Caco-2 (cell line): ENCODE measurements at regions not wholly inside any gene's neighbourhood (a gene's known extent, or its start where the extent isn't known, plus 50 kb on each side); places are given as distances from the start of the nearest gene placed in this dataset.

Experiments used
- BruUV-seq: library from RNA; stranded (reverse); fragments of 400-500 nt; replicated peaks from 2 replicates; lab custom pipeline; 2021; lab: Mats Ljungman, UMichigan
- CTCF ChIA-PET: fragments of 300-600 bp; sonication (Branson Sonifier 250); formaldehyde crosslinking; loops from one replicate; lab custom pipeline; 2022; ENCODE audit warnings: antibody characterized with exemption; lab: Charles Lee
- POLR2A ChIA-PET: fragments of 300-600 bp; sonication (Branson Sonifier 250); formaldehyde crosslinking; loops from one replicate; lab custom pipeline; 2022; ENCODE audit warnings: antibody characterized with exemption; lab: Charles Lee
- DNase-seq, 2 experiments: peaks; one replicate each; pipeline versions ENCODE4 v3.0.0 to v3.0.0-alpha.2; 2020 to 2022
- H3K27me3 ChIP-seq: replicated peaks from 2 replicates; pipeline ENCODE4 v1.6.0; 2011; ENCODE audit warnings: low read length; ENCODE audit not compliant: control insufficient read depth, insufficient read depth
- H3K36me3 ChIP-seq: 2 replicates; pipeline ENCODE4 v1.5.1; 2011; ENCODE audit warnings: low read length; ENCODE audit not compliant: control insufficient read depth, insufficient read depth
- H3K4me1 ChIP-seq: fragments of 250-450 bp; sonication (Bioruptor Pico); 2 replicates; pipeline ENCODE4 v1.5.1; 2020; ENCODE audit warnings: mild to moderate bottlenecking
- H3K4me3 ChIP-seq: 2 replicates; pipeline ENCODE4 v1.5.1; 2011; ENCODE audit warnings: low read depth, mild to moderate bottlenecking, control low read depth, low read length
- H3K9me3 ChIP-seq: fragments of 250-450 bp; sonication (Bioruptor Pico); 2 replicates; pipeline ENCODE4 v1.5.1; 2020; ENCODE audit warnings: mild to moderate bottlenecking, moderate library complexity
- H3K27ac Mint-ChIP-seq: one replicate; pipeline ENCODE4 v1.8.0; 2022; ENCODE audit warnings: mixed read lengths; ENCODE audit not compliant: unreplicated experiment
- H3K27me3 Mint-ChIP-seq: one replicate; pipeline ENCODE4 v1.8.0; 2022; ENCODE audit warnings: mixed read lengths; ENCODE audit not compliant: insufficient read depth, unreplicated experiment
- H3K36me3 Mint-ChIP-seq: one replicate; pipeline ENCODE4 v1.8.0; 2022; ENCODE audit warnings: mild to moderate bottlenecking, mixed read lengths; ENCODE audit not compliant: insufficient read depth, unreplicated experiment
- H3K4me1 Mint-ChIP-seq: one replicate; pipeline ENCODE4 v1.8.0; 2022; ENCODE audit warnings: low read depth, mixed read lengths; ENCODE audit not compliant: unreplicated experiment
- H3K4me3 Mint-ChIP-seq: one replicate; pipeline ENCODE4 v1.8.0; 2022; ENCODE audit warnings: mild to moderate bottlenecking, moderate library complexity, mixed read lengths; ENCODE audit not compliant: unreplicated experiment
- H3K9me3 Mint-ChIP-seq: one replicate; pipeline ENCODE4 v1.8.0; 2022; ENCODE audit warnings: mixed read lengths; ENCODE audit not compliant: unreplicated experiment
- intact Hi-C: fragments of 100-400 bp; cut with micrococcal nuclease; formaldehyde crosslinking; loops from one replicate; pipeline ENCODE4 v1.10.0; 2022; ENCODE audit not compliant: unreplicated experiment
- TF ChIP-seq, protein P1 (sequence below), 2 experiments: fragments of 200-600 bp in 1 of 2; IDR thresholded peaks; 1 replicate in 1 of 2; 2 replicates in 1 of 2; pipeline versions ENCODE4 v1.5.1 to v1.8.0; 2011 to 2022; ENCODE audit warnings: antibody characterized with exemption in 1 of 2, control low read depth in 1 of 2, inconsistent platforms in 1 of 2, low read depth in 1 of 2, low read length in 1 of 2, mild to moderate bottlenecking in 1 of 2, moderate library complexity in 1 of 2; ENCODE audit not compliant: insufficient read depth in 1 of 2, severe bottlenecking in 1 of 2, unreplicated experiment in 1 of 2

DNA sequence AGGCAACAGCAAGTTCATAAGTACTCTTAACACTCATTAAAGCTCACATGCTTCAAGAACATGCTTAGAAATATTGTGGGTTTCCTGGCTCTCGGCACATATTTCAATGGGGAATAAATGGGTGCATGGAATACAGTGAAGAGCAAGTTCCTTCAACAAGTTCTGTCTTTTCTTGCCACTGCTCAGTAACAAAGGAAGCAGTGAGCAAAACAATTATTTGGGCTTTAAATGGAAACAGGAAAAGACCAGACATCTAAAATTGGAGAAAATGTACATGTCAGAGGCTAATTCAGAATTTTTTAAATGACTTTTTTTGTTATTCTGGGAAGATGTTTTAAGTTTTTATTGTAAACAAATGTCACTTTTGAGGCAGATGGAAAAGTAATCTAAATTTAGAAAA, 478.7 kb downstream of the SETD4 start:
- CTCF ChIA-PET = no interaction called here
- no peak for DNase-seq
- Mint-ChIP-seq H3K4me1 (no peaks in the 10 kb centered on the region), H3K36me3 (no peaks in the 10 kb centered on the region), H3K27me3 (peaks cover 11% of the 10 kb centered on the region), H3K4me3 (no peak overlapping the region), H3K27ac (no peak overlapping the region), H3K9me3 (no peaks in the 10 kb centered on the region)
- TF ChIP-seq, protein P1, sequence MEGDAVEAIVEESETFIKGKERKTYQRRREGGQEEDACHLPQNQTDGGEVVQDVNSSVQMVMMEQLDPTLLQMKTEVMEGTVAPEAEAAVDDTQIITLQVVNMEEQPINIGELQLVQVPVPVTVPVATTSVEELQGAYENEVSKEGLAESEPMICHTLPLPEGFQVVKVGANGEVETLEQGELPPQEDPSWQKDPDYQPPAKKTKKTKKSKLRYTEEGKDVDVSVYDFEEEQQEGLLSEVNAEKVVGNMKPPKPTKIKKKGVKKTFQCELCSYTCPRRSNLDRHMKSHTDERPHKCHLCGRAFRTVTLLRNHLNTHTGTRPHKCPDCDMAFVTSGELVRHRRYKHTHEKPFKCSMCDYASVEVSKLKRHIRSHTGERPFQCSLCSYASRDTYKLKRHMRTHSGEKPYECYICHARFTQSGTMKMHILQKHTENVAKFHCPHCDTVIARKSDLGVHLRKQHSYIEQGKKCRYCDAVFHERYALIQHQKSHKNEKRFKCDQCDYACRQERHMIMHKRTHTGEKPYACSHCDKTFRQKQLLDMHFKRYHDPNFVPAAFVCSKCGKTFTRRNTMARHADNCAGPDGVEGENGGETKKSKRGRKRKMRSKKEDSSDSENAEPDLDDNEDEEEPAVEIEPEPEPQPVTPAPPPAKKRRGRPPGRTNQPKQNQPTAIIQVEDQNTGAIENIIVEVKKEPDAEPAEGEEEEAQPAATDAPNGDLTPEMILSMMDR (IDR thresholded peaks at IDR 0.05; ENCODE audit: insufficient read depth in 1 of 2, low read depth in 1 of 2, low read length in 1 of 2, severe bottlenecking in 1 of 2, unreplicated experiment in 1 of 2) = no peak
- H3K27me3 ChIP-seq = no peaks in the 10 kb centered on the region
- H3K4me1 ChIP-seq = no peaks in the 10 kb centered on the region
- POLR2A ChIA-PET = interaction anchor here (0.6 kb wide), 1 partner anchor 47 kb away, joined by 3 read pairs; no protein-coding TSS in a partner anchor
- no peaks in the 10 kb centered on the region for H3K9me3 ChIP-seq
- no peaks in the 10 kb centered on the region for H3K36me3 ChIP-seq
- intact Hi-C loops = no loop called here
- no TSS peak for BruUV-seq
- no peak overlapping the region for H3K4me3 ChIP-seq

DNA sequence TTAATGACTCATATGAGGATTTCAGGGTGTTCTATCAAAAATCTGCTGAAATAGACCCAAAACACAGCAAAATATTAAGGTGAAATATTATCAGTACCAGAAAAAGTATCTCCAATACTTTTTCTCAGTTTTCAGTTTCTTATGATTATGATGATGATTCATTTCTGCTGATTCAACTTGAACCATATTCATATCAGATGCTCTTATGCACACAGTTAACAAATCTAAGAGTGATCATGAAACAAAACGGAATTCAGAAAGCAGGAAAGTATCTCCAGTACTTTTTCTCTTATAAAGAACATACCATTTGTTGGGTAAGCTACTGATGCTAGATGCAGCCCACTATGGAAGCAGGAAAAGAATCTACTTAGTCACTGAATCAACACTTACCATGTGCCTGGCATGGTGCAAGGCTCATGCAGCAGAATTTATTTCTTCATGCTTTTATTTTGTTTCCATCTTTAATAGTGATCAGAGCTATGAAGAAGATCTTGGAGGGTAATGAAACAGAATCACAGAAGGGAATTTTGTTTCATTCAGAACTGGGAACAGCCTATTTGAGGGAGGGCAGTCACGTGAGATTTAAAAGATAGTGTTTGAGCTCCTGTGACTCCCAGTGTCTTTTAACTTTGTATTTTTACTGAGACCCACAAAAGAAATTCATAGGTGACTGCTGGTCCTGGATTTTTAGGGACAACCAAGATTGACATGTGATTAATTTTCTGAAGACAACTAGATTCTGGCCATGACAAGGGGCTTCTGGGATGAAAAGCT, 480.6 kb downstream of the SETD4 start:
- Histone ChIP-seq H3K27me3 (no peaks in the 10 kb centered on the region), H3K4me1 (no peaks in the 10 kb centered on the region), H3K4me3 (no peak overlapping the region), H3K36me3 (no peaks in the 10 kb centered on the region), H3K9me3 (no peaks in the 10 kb centered on the region)
- intact Hi-C loops = no loop called here
- no peak for DNase-seq
- ChIA-PET CTCF (no interaction called here), POLR2A (no interaction called here)
- Mint-ChIP-seq H3K4me3 (no peak overlapping the region), H3K27ac (no peak overlapping the region), H3K36me3 (no peaks in the 10 kb centered on the region), H3K27me3 (peaks cover 11% of the 10 kb centered on the region), H3K9me3 (no peaks in the 10 kb centered on the region), H3K4me1 (no peaks in the 10 kb centered on the region)
- no TSS peak for BruUV-seq
- TF ChIP-seq, protein P1 (IDR thresholded peaks at IDR 0.05; ENCODE audit: insufficient read depth in 1 of 2, low read depth in 1 of 2, low read length in 1 of 2, severe bottlenecking in 1 of 2, unreplicated experiment in 1 of 2) = no peak

DNA sequence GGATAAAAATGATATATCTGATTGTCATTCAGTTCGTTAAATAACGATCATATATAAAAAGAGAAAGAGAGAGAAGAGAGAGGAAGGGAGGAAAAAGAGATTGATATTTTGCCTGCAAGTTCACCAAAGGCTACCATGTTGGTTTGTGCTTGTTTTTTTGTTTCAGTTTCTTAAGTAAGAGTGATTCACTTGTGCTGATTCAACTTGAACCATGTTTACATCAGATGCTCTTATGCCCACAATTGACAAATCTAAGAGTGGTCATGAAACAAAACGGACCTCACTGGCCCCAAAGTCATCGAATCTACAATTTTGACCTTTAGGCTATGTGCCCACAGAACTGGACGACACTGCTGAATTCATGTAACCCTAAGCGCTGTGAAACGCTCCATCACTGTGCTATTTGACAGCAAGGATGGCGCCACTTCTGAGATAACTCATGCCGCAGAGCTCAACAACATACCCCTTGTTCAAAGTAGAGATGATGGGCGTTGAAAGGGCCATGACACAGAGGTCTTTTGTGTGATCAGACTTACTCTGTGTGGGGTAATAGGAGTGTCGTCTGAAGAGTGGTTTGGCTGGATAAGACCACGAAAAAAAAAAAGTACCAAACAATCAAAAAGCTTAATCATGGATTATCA, 481.4 kb downstream of the SETD4 start:
- no peaks in the 10 kb centered on the region for H3K9me3 ChIP-seq
- Mint-ChIP-seq H3K36me3 (no peaks in the 10 kb centered on the region), H3K9me3 (no peaks in the 10 kb centered on the region), H3K4me1 (no peaks in the 10 kb centered on the region), H3K27ac (no peak overlapping the region), H3K4me3 (no peak overlapping the region), H3K27me3 (peaks cover 11% of the 10 kb centered on the region)
- no peak overlapping the region for H3K4me3 ChIP-seq
- TF ChIP-seq, protein P1 (IDR thresholded peaks at IDR 0.05; ENCODE audit: insufficient read depth in 1 of 2, low read depth in 1 of 2, low read length in 1 of 2, severe bottlenecking in 1 of 2, unreplicated experiment in 1 of 2) = no peak
- no peak for DNase-seq
- no peaks in the 10 kb centered on the region for H3K36me3 ChIP-seq
- CTCF ChIA-PET = no interaction called here
- POLR2A ChIA-PET = no interaction called here
- no peaks in the 10 kb centered on the region for H3K4me1 ChIP-seq
- intact Hi-C loops = no loop called here
- H3K27me3 ChIP-seq = no peaks in the 10 kb centered on the region
- BruUV-seq = no TSS peak
